Nephron progenitor cell (in vitro differentiated cells): ENCODE measurements at regions not wholly inside any gene's neighbourhood (a gene's known extent, or its start where the extent isn't known, plus 50 kb on each side); places are given as distances from the start of the nearest gene placed in this dataset.

ENCODE experiments used
- DNase-seq: peaks from one replicate; pipeline ENCODE4 v3.0.0; 2021
- H3K27ac Mint-ChIP-seq: 2 replicates; pipeline ENCODE4 v1.8.0; 2021; ENCODE audit warnings: mild to moderate bottlenecking, moderate library complexity, mixed read lengths
- H3K27me3 Mint-ChIP-seq: 2 replicates; pipeline ENCODE4 v1.8.0; 2021; ENCODE audit warnings: mild to moderate bottlenecking, low read depth, mixed read lengths; ENCODE audit not compliant: poor library complexity
- H3K36me3 Mint-ChIP-seq: 2 replicates; pipeline ENCODE4 v1.8.0; 2021; ENCODE audit warnings: low read depth, mixed read lengths
- H3K4me1 Mint-ChIP-seq: 2 replicates; pipeline ENCODE4 v1.8.0; 2021; ENCODE audit warnings: mixed read lengths
- H3K4me3 Mint-ChIP-seq: 2 replicates; pipeline ENCODE4 v1.8.0; 2021; ENCODE audit warnings: mild to moderate bottlenecking, moderate library complexity, mixed read lengths
- H3K9me3 Mint-ChIP-seq: 2 replicates; pipeline ENCODE4 v1.8.0; 2021; ENCODE audit warnings: mild to moderate bottlenecking, moderate library complexity, mixed read lengths
- TF ChIP-seq, protein P1 (sequence below): fragments of 200-600 bp; sonication (generic); IDR thresholded peaks from 2 replicates; pipeline ENCODE4 v1.5.0; 2021; ENCODE audit warnings: antibody characterized with exemption

DNA sequence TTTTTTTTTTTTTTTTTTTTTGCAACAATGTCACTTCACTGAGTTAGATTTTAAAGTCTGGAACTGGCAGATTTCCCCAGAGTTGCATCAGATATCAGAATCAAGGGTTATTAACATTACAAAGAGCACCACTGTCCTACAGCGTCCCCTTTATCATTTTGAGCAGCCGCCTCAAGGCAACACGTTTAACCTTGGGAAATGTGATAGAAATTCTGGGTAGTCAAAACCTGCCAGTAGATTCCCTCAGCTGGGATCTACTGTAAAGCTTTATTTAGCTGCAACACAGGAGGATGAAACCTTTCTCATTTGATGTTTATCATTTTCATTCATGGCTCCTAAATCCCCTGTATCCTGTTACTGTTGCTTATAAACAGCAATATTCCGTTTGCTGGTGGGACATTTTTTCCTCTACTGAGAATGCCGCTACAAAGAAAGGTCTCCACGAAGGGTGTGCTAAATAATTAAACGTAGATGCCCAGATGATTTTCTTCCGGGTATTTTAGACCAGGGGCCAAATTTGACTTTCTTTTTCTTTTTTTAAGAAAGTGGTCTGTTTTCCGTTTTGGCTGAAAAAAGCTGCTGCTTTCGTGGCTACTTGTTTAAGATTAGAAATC is 436.1 kb upstream of the GOT2 start:
- no peak for DNase-seq
- H3K27ac Mint-ChIP-seq, result no peak overlapping the region
- no peaks in the 10 kb centered on the region for H3K36me3 Mint-ChIP-seq
- H3K27me3 Mint-ChIP-seq, result no peaks in the 10 kb centered on the region
- H3K9me3 Mint-ChIP-seq, result no peaks in the 10 kb centered on the region
- H3K4me3 Mint-ChIP-seq, result no peak overlapping the region
- TF ChIP-seq, protein P1, sequence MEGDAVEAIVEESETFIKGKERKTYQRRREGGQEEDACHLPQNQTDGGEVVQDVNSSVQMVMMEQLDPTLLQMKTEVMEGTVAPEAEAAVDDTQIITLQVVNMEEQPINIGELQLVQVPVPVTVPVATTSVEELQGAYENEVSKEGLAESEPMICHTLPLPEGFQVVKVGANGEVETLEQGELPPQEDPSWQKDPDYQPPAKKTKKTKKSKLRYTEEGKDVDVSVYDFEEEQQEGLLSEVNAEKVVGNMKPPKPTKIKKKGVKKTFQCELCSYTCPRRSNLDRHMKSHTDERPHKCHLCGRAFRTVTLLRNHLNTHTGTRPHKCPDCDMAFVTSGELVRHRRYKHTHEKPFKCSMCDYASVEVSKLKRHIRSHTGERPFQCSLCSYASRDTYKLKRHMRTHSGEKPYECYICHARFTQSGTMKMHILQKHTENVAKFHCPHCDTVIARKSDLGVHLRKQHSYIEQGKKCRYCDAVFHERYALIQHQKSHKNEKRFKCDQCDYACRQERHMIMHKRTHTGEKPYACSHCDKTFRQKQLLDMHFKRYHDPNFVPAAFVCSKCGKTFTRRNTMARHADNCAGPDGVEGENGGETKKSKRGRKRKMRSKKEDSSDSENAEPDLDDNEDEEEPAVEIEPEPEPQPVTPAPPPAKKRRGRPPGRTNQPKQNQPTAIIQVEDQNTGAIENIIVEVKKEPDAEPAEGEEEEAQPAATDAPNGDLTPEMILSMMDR, result no peak
- H3K4me1 Mint-ChIP-seq, result peaks cover 12% of the 10 kb centered on the region

DNA sequence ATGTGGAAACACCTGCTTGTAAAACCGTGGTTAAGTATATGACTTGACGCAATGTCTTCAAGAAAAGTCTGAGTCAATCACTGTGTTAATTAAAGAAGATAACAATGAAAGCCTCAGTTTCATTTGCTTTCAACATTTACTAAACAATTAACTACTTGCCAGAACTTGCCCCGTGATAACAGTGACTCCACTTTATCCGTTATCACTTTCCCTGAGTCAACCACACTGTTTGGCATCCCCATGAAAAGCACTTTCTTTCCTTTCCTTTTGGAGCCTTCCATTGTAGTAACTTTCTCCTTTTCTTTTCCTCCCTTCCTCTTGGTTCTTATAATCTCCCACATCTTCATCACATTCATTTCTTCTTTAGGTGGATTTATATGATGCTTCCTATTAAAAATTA is 435.1 kb upstream of the GOT2 start:
- Mint-ChIP-seq H3K36me3 (no peaks in the 10 kb centered on the region), H3K27me3 (no peaks in the 10 kb centered on the region), H3K9me3 (no peaks in the 10 kb centered on the region), H3K27ac (no peak overlapping the region), H3K4me1 (peaks cover 12% of the 10 kb centered on the region), H3K4me3 (no peak overlapping the region)
- TF ChIP-seq, protein P1, result no peak
- no peak for DNase-seq

GRCh38 chr16:59168461-59169114 is 434.5 kb upstream of the GOT2 start:
- Mint-ChIP-seq H3K4me3 (no peak overlapping the region), H3K27me3 (no peaks in the 10 kb centered on the region), H3K27ac (no peak overlapping the region), H3K36me3 (no peaks in the 10 kb centered on the region), H3K4me1 (peaks cover 12% of the 10 kb centered on the region), H3K9me3 (no peaks in the 10 kb centered on the region)
- DNase-seq, result no peak
- TF ChIP-seq, protein P1, result no peak

- H3K36me3 Mint-ChIP-seq, result no peaks in the 10 kb centered on the region
- H3K27me3 Mint-ChIP-seq, result no peaks in the 10 kb centered on the region
- DNase-seq, result peak; percentile 66
- TF ChIP-seq, protein P1, result no peak
- no peak overlapping the region for H3K27ac Mint-ChIP-seq
- peaks cover 12% of the 10 kb centered on the region for H3K4me1 Mint-ChIP-seq
- H3K4me3 Mint-ChIP-seq, result no peak overlapping the region
- no peaks in the 10 kb centered on the region for H3K9me3 Mint-ChIP-seq
These were observed 430.3 kb upstream of the GOT2 start for GRCh38 chr16:59164461-59164860.

DNA sequence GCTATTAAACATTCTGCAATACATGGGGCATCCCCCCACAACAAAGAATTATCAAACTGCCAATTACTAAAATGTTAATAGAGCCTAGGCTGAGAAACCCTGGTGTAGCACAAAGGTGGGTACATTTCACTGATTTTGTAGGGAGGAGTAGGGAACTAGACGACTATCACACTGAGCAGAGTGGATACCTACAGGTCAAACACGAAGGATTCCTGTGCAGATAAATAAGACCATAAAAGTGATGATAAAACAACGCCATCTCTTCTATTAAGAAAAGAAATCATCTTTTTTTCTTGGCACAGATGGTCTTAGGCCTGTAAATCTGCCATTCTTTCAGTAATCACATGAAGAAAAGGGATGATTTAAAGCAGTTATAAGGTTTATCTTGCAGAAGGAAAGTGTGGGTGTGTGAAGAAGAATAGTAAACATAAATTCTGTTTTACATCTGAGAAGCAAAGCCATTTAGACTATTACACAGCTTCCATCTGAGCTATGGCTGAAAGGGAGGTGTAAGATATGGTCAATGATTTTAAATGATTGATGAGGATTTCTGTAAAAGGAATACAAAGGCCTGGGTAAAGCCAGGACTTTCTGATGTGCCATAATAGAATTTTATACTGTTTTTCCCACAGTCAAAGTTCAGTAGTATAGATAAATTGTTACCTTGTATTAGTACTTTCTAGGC is 429.4 kb upstream of the GOT2 start:
- Mint-ChIP-seq H3K9me3 (no peaks in the 10 kb centered on the region), H3K27ac (no peak overlapping the region), H3K27me3 (no peaks in the 10 kb centered on the region), H3K4me1 (peaks cover 2% of the 10 kb centered on the region), H3K4me3 (no peak overlapping the region), H3K36me3 (no peaks in the 10 kb centered on the region)
- TF ChIP-seq, protein P1, result no peak
- no peak for DNase-seq
